NCI-H2227 treated with DMSO at 0.1 percent for 48 hours (cell line): ENCODE measurements at regions not wholly inside any gene's neighbourhood (a gene's known extent, or its start where the extent isn't known, plus 50 kb on each side); places are given as distances from the start of the nearest gene placed in this dataset.
"Not testable (repeated sequence)": the region's sequence is repeated elsewhere in the genome, so short reads cannot be mapped to it uniquely, and the experiment has no call there.

Experiments
- DNase-seq: peaks from one replicate; lab custom pipeline; 2025; lab: John Stamatoyannopoulos, UW

- DNase-seq, result no peak
These were observed 87.1 kb upstream of the ZNF281 start for GRCh38 chr1:200496937-200497336.

DNA sequence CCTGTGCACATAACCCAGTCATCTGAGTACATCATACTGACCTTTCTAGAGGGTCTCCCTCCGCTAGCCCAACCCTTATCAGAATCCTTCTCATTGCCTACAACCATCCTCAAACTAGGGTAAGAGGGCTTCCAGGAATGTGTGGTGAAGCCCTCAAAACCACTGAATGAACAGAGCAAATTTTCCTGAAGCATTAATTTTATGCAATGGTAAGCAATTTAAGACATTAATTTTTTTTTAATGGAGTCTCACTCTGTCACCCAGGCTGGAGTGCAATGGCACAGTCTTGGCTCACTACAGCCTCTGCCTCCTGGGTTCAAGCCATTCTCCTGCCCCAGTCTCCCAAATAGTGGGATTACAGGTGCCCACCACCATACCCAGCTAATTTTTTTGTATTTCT, 86.1 kb upstream of the ZNF281 start:
- DNase-seq, result no peak

DNA sequence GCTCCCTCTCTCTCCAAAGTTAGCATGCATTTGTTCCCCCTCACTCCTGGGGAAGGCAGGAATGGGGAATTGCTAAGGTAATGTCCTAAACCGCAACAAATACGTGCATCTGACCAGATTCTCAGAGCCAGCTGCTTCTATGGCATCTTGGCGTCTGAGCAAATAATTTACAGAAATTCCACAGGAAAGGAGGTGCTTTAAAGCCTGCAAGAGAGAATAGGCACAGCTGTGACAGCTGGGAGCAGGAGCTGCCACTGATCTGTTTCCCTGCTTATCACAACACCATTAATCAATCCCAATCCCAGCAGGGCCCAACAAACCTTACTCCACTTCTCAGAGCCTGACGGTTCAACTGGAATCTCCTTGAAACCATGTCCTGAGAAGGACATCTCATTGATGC, 83.5 kb upstream of the ZNF281 start:
- no peak for DNase-seq

DNA sequence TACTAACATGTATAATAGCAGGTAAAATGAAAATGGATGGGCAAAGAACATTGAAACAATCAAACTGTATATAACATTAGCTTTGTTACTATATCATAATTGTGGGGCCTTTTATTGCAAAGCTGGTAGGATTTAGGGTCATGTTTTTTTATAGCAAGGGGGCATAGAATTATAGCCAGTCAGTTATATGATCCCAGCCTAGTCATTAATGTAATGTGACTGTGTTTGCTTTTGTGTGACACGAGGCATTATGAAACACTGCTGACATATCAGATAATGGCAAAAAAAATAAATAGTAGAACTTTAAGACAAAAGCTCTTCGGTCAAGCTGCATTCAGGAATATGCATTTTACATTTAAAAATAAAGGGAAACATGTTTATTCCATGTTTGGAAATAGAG, 81.3 kb upstream of the ZNF281 start:
- DNase-seq, result peak; percentile 38

DNA sequence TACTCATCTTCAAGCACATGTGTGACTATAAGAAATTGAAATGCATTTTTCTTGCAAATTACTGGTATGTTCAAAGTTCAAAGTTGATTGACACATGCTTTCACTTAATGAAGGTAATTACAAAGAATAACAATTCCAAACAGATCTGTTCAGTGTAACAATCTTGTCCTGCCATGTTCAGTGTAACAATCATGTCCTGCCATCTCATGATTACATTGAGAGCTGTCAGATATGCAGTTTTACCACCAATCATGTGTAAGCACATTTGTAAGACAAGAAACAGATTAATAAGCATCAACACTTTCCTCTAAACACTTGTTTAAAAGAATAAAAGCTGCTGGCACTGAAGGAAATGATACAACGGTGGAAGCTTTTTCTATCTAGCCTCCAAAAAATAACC, 80.3 kb upstream of the ZNF281 start:
- DNase-seq, result no peak

DNA sequence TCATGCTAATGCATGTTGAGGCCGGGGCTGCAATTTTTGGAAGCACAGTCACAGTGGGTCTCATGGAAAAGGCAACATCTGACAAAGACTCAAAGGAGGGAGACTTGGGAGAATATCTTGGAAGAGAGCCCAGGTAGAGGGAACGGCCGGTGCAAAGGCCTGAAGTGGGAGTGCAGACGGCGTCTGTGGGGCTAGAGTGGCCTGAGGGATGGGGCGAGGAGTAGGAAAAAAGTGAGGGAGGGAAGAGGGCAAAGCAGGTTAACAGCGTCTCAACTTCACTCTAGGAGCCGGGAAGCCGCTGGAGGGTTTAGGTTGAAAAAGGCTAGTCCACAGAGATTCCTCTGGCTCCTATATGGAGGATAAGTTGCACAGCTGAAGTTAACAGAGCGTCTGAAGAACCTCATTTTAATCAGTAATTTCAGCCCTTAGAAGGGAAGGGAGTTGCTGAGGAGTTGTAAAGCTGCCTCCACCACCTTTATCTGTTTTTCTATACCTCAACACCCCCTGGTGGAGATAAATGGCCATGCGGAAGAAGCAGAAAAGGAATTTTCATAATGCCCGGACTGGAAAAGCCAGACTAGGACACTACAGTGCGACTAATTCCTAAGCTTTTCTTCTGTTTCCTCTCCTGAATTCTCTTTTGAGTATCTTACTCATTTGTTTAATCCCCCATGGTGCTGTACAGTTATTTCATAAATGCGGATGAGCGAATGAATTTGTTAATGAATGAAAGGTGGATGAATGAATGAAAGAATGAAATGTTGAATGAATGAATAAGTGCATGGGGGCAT, 78.7 kb upstream of the ZNF281 start:
- DNase-seq, result peak; percentile 85

GRCh38 chr1:200487650-200488049, 77.8 kb upstream of the ZNF281 start:
- peak; percentile 31 for DNase-seq

DNA sequence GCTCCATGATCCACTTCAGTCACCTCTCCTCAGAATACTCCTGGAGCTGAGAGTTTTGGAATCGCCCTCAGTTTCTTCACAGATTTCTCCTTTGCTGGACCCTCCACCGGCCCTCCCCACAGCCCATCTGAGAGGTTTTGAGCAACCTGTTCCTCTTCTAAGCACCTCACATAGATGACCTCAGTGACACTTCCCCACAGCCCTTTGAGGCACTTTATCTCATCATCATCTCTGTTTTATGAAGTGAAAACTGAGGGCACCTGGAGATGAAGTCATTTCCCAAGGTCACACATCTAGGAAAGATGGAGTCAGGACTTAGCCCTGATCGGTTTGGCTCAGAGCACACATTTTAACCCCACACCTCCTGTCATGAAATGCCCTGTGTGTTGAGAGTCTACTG, 76.8 kb upstream of the ZNF281 start:
- no peak for DNase-seq

DNA sequence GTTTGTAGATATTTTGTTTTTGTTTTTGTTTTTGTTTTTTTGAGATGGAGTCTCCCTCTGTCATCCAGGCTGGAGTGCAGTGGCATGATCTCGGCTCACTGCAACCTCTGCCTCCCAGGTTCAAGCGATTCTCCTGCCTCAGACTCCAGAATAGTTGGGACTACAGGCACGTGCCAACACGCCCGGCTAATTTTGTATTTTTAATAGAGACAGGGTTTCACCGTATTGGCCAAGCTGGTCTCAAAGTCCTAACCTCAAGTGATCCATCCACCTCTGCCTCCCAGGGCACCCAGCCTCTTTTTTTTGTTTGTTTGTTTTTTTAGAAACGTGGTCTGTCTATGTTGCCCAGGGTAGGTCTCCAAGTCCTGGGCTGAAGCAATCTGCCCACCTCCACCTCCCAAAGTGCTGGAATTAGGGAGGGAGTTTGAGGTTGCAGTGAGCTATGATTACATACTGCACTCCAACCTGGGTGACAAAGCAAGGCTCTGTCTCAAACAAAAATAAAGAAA, 74.7 kb upstream of the ZNF281 start:
- DNase-seq, result not testable (repeated sequence)

- DNase-seq, result peak; percentile 41
These were observed 73.8 kb upstream of the ZNF281 start for GRCh38 chr1:200483491-200484143.

DNA sequence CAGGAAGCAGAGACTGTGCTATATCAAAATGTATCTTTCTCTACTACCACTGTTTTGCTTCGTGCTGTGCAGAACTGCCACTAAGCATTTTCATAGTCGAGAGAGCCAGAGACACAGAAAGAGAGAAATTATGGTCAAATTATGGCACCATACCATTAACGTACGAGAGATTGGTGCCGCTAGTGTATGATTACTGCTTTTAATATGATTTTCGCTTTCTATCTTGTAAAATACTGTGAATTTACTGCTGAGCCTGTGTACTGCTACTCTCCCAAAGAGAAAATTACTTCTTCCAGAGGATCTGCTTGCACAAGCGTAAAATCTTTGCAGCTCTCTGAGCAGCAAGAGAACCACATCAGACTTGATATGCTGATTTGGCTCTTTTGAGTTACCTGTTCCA, 71.1 kb upstream of the ZNF281 start:
- peak; percentile 93 for DNase-seq

DNA sequence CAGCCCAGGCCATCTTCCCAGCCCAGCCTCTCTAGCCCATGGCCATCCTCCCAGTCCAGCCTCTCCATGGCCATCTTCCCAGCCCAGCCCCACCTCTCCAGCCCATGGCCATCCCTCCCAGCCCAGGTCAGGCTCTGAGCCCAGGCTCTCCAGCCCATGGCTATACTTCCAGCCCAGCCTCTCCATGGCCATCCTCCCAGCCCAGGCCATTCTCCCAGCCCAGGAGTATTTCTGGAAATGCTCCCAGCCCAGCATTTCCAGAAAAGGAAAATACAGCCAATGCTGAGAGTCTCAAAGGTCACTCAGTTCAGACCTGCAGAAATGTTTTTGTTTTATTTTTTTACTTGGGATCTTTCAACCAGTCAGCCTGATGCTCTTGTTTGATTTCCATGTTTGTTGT, 70.0 kb upstream of the ZNF281 start:
- no peak for DNase-seq

DNA sequence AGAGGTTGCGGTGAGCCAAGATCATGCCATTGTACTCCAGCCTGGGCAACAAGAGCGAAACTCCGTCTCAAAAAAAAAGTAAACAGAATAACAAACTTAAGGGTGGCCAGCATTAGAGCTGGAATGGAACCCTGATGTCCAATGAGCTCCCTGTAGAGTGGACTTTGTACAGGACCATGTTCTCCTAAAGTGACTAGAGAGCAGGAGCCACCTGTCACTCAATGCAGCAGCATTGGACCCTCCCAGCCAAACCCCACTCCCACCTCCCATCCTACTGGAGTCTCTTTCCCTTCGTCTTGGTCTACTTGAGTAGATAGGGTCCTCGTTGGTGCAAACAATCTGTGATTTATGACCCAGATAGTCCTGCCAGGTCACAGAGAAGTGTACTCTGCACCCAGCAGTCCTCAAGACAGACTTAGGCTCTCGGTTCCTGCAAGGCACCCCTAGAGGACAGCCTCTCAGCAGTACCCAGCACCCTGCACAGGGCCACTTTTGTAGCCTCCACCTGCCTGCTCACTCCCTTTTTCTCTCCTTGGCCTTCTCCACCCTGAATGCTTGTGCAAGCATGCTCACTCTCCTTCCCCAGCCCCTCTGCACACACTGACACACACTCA, 69.2 kb upstream of the ZNF281 start:
- no peak for DNase-seq

DNA sequence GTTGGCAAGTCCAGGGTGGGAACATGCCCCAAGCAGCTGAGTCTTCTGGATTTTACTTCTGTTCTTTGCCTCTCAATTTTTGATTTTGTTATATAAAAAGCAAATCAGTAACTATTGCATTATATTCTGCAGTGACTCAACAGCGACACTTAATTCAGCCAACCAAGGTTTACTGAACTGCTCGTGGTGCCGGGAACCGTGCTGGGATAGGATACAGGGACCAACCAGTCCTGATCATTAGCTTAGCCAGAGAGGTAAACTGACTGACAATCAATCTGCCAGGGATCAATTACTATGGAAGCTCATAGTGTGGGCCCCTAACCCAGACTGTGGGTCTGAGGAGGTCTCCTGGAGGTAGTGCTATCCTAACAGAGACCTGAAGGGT, 68.4 kb upstream of the ZNF281 start:
- no peak for DNase-seq

DNA sequence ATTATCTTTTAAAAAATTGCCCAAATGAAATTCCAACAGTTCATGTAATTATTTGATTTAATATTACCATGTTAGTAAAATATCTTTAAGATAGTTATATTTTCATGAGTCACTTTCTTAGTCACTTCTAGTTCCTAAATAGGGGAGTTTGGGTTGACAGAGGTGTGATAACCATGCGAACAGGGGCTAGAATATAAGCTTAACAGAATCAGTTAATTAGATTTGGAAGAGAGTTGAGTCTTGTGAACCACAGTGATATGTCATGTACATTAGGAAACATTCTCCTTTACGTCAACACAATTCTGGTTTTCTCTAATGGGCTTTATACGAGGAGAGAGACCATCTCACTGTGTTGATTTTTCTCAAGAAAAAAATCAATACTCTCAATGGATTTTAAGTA, 64.8 kb upstream of the ZNF281 start:
- peak; percentile 21 for DNase-seq

DNA sequence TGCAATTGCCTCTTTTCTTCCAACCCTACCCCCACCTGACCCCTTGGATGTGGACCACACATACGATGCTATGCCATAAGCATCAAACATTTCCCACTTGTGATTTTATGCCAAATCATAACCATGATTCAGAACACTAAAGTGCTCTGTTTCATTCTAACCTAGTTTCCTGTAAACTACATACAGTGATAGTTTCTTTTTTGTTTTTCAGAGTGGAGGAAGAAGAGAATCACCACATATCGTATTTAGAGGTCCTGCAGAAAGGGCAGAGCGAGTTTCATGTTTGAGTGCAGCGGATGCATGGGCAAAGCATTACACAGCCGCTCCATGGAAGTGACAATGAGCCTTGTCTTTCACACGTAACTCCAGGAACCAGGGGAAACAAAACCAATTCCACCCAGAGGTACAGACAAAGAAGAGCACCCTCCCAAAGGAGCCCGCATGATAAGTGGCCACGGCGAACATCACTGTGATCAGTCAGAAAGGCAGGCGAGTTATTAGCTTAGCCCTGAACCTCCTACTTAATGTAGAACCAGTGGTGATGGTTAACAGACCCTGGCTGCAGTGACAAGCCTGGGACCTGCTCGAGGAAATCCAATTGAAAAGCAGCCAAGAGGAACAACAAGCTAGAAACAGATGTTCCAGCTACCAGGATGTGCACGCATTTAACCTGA, 64.0 kb upstream of the ZNF281 start:
- DNase-seq, result peak; percentile 83

GRCh38 chr1:200471739-200472138, 61.9 kb upstream of the ZNF281 start:
- no peak for DNase-seq

GRCh38 chr1:200468264-200469001, 58.6 kb upstream of the ZNF281 start:
- DNase-seq, result no peak

- DNase-seq, result no peak
These were observed 55.1 kb upstream of the ZNF281 start for GRCh38 chr1:200464784-200465400.
